ENCODE measurements at regions not wholly inside any gene's neighbourhood (a gene's known extent, or its start where the extent isn't known, plus 50 kb on each side); places are given as distances from the start of the nearest gene placed in this dataset.

- Histone ChIP-seq H3K4me1 (ENCODE audit: insufficient read depth, low read length, poor library complexity, severe bottlenecking) (no peaks in the 10 kb centered on the region), H3K36me3 (ENCODE audit: insufficient read depth, low read length) (no peaks in the 10 kb centered on the region), H3K4me3 (ENCODE audit: low read depth, low read length, poor library complexity, severe bottlenecking) (no peak overlapping the region), H3K27ac (ENCODE audit: low read depth, low read length, poor library complexity, severe bottlenecking) (no peak overlapping the region), H3K79me2 (ENCODE audit: insufficient read depth, low read depth, low read length) (no peaks in the 10 kb centered on the region), H4K20me1 (ENCODE audit: insufficient read depth, low read length) (no peaks in the 10 kb centered on the region), H3K9me2 (ENCODE audit: insufficient read depth, low read length) (no peaks in the 10 kb centered on the region), H3K4me2 (ENCODE audit: low read length) (no peak overlapping the region), H3K9me3 (ENCODE audit: low read length) (no peaks in the 10 kb centered on the region), H2AFZ (ENCODE audit: low read length) (no peak overlapping the region)
- TF ChIP-seq CTCF (conservative IDR thresholded peaks at IDR 0.05; ENCODE audit: low read length) (peak; percentile 90), EZH2phosphoT487 (IDR thresholded peaks at IDR 0.05; ENCODE audit: borderline replicate concordance, low read depth, low read length) (no peak)
- CTCF ChIA-PET (ENCODE audit: unreplicated experiment), result no interaction called here
- no TSS peak for BruUV-seq (replicated peaks)
- POLR2A ChIA-PET, result interaction anchor here (1.5 kb wide), 1 partner anchor 13 kb away, joined by 3 read pairs; no protein-coding TSS in a partner anchor
- intact Hi-C loops (cut with micrococcal nuclease; ENCODE audit: unreplicated experiment), result loop anchor here (1.0 to 2.0 kb wide), 3 partner anchors 33 to 153 kb away; no protein-coding TSS in a partner anchor
- DNase-seq (ENCODE audit: low spot score), result peak; percentile 59
Measured at GRCh38 chr2:204177977-204178522, 241.5 kb downstream of the ICOS start.

GRCh38 chr2:204180649-204181048, 244.1 kb downstream of the ICOS start:
- H2AFZ ChIP-seq (ENCODE audit: low read length), result no peak overlapping the region
- no peaks in the 10 kb centered on the region for H3K79me2 ChIP-seq (ENCODE audit: insufficient read depth, low read depth, low read length)
- H3K4me3 ChIP-seq (ENCODE audit: low read depth, low read length, poor library complexity, severe bottlenecking), result no peak overlapping the region
- DNase-seq (ENCODE audit: low spot score), result no peak
- H3K4me2 ChIP-seq (ENCODE audit: low read length), result no peak overlapping the region
- H3K27ac ChIP-seq (ENCODE audit: low read depth, low read length, poor library complexity, severe bottlenecking), result no peak overlapping the region
- H3K9me3 ChIP-seq (ENCODE audit: low read length), result no peaks in the 10 kb centered on the region
- CTCF ChIA-PET (ENCODE audit: unreplicated experiment), result interaction anchor here (1.1 kb wide), 1 partner anchor 40 kb away, joined by 3 read pairs; no protein-coding TSS in a partner anchor
- BruUV-seq (replicated peaks), result no TSS peak
- intact Hi-C loops (cut with micrococcal nuclease; ENCODE audit: unreplicated experiment), result no loop called here
- H3K36me3 ChIP-seq (ENCODE audit: insufficient read depth, low read length), result no peaks in the 10 kb centered on the region
- H4K20me1 ChIP-seq (ENCODE audit: insufficient read depth, low read length), result no peaks in the 10 kb centered on the region
- H3K9me2 ChIP-seq (ENCODE audit: insufficient read depth, low read length), result no peaks in the 10 kb centered on the region
- POLR2A ChIA-PET, result no interaction called here
- no peak for TF ChIP-seq EZH2phosphoT487 (IDR thresholded peaks at IDR 0.05; ENCODE audit: borderline replicate concordance, low read depth, low read length)
- H3K4me1 ChIP-seq (ENCODE audit: insufficient read depth, low read length, poor library complexity, severe bottlenecking), result no peaks in the 10 kb centered on the region

GRCh38 chr2:204183608-204184007, 247.0 kb downstream of the ICOS start:
- Histone ChIP-seq H3K9me3 (ENCODE audit: low read length) (no peaks in the 10 kb centered on the region), H2AFZ (ENCODE audit: low read length) (no peak overlapping the region), H4K20me1 (ENCODE audit: insufficient read depth, low read length) (no peaks in the 10 kb centered on the region), H3K4me2 (ENCODE audit: low read length) (no peak overlapping the region), H3K27ac (ENCODE audit: low read depth, low read length, poor library complexity, severe bottlenecking) (no peak overlapping the region), H3K4me1 (ENCODE audit: insufficient read depth, low read length, poor library complexity, severe bottlenecking) (no peaks in the 10 kb centered on the region), H3K36me3 (ENCODE audit: insufficient read depth, low read length) (no peaks in the 10 kb centered on the region), H3K79me2 (ENCODE audit: insufficient read depth, low read depth, low read length) (no peaks in the 10 kb centered on the region), H3K4me3 (ENCODE audit: low read depth, low read length, poor library complexity, severe bottlenecking) (no peak overlapping the region), H3K9me2 (ENCODE audit: insufficient read depth, low read length) (no peaks in the 10 kb centered on the region)
- ChIA-PET CTCF (ENCODE audit: unreplicated experiment) (no interaction called here), POLR2A (interaction anchor here (0.7 to 0.8 kb wide), 2 partner anchors 31 to 146 kb away, joined by 3 to 4 read pairs; no protein-coding TSS in a partner anchor)
- intact Hi-C loops (cut with micrococcal nuclease; ENCODE audit: unreplicated experiment), result no loop called here
- no TSS peak for BruUV-seq (replicated peaks)
- DNase-seq (ENCODE audit: low spot score), result no peak
- no peak for TF ChIP-seq CTCF (conservative IDR thresholded peaks at IDR 0.05; ENCODE audit: low read length)
- TF ChIP-seq EZH2phosphoT487 (IDR thresholded peaks at IDR 0.05; ENCODE audit: borderline replicate concordance, low read depth, low read length), result no peak
